Aorta (tissue), 5 donors: ENCODE measurements at regions not wholly inside any gene's neighbourhood (a gene's known extent, or its start where the extent isn't known, plus 50 kb on each side); places are given as distances from the start of the nearest gene placed in this dataset.

Source experiments
- ATAC-seq: fragments of 200-7000 bp; cut with Tn5 transposase; one replicate; pipeline ENCODE4 v1.9.1; 2022; ENCODE audit warnings: moderate library complexity; ENCODE audit not compliant: low FRiP score
- DNase-seq, 2 donors: peaks; one replicate each; pipeline ENCODE4 v3.0.0-alpha.2; 2020
- H3K27ac ChIP-seq, 2 donors: one replicate each; pipeline ENCODE4 v1.5.1; 2013; ENCODE audit warnings: low read length in 2 of 2, mild to moderate bottlenecking in 2 of 2, moderate library complexity in 2 of 2, control low read depth in 1 of 2, inconsistent platforms in 1 of 2, low read depth in 1 of 2
- H3K27me3 ChIP-seq, 2 donors: one replicate each; pipeline ENCODE4 v1.6.1; 2013; ENCODE audit warnings: control low read depth in 1 of 2, low read length in 1 of 2, mild to moderate bottlenecking in 1 of 2, moderate library complexity in 1 of 2; ENCODE audit not compliant: insufficient read depth in 2 of 2, control insufficient read depth in 1 of 2
- H3K36me3 ChIP-seq, 2 donors: one replicate each; pipeline ENCODE4 v1.6.1; 2013; ENCODE audit warnings: control low read depth in 1 of 2, low read length in 1 of 2, mild to moderate bottlenecking in 1 of 2; ENCODE audit not compliant: insufficient read depth in 2 of 2, control insufficient read depth in 1 of 2
- H3K4me1 ChIP-seq, 2 donors: one replicate each; pipeline ENCODE4 v1.6.1; 2013; ENCODE audit warnings: low read length in 2 of 2, control low read depth in 1 of 2, mild to moderate bottlenecking in 1 of 2, moderate library complexity in 1 of 2; ENCODE audit not compliant: insufficient read depth in 2 of 2, control insufficient read depth in 1 of 2
- H3K4me3 ChIP-seq, 2 donors: one replicate each; pipeline ENCODE4 v1.5.1; 2013; ENCODE audit warnings: low read length in 2 of 2, control low read depth in 1 of 2, mild to moderate bottlenecking in 1 of 2
- H3K9me3 ChIP-seq: one replicate; pipeline ENCODE4 v1.6.1; 2013; ENCODE audit warnings: mild to moderate bottlenecking, low read length; ENCODE audit not compliant: control insufficient read depth
- WGBS, 2 donors: extraction: QIAGEN DNeasy Blood & Tissue Kit; methylation state at CpG; one replicate each; pipeline ENCODE4 v1.1.7; 2013; 5-methylcytosine and 5-hydroxymethylcytosine counted together
- intact Hi-C, 2 donors: fragments of 100-400 bp; cut with DNase I; formaldehyde crosslinking; loops; one replicate each; pipeline versions ENCODE4 v1.14.2 to v1.15.0; 2022
- donor health status: healthy with polysubstance abuse.
- donor health status: Bipolar disorder and iron deficiency.
- donor health status: DM: no; HTN: no; CAD: no.
- donor health status: DM: no; HTN: no; CAD: no.
- donor health status: DM: yes; HTN: yes; CAD: no.

- 97 to 100% methylated on average over 4 of the region's 4 CpGs for WGBS, 2 donors
- ATAC-seq (no peak), DNase-seq (no peak)
- H3K9me3 ChIP-seq, result no peaks in the 10 kb centered on the region
- no peaks in the 10 kb centered on the region for H3K36me3 ChIP-seq
- no peak overlapping the region for H3K27ac ChIP-seq
- H3K27me3 ChIP-seq, result no peaks in the 10 kb centered on the region
- peaks cover 0 to 6% of the 10 kb centered on the region in 2 donors for H3K4me1 ChIP-seq
- intact Hi-C loops, result no loop called here
- H3K4me3 ChIP-seq, result no peak overlapping the region
Measured at GRCh38 chr12:71237128-71237527, 79.3 kb upstream of the TSPAN8 start.

DNA sequence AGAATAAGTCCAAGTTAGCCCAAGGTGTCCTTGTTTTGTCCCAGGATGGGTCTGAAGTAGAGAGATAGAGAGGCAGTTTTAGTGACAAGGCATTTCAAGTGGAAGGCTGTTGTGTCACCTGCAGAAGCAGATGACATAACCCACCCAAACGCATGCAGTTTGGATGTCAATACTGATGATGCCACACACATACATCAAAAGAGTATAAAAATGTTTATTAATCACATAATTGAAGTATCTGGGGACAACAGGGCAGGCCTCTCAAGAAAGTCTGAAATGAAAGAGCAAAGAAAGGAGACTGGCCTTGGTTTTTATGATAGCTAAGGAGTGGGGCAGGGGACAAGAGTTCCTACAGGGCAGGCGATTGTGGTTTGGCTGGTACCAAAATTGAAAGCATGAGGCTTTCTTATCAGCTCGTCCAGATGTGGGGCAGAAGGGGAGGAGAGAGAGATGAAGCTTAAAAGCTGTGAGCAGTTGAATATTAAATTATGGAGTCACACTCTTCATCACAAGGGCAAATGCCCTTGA is 78.4 kb upstream of the TSPAN8 start:
- Histone ChIP-seq H3K36me3 (no peaks in the 10 kb centered on the region), H3K27ac (no peak overlapping the region), H3K4me1 (peaks cover 0 to 6% of the 10 kb centered on the region in 2 donors), H3K27me3 (no peaks in the 10 kb centered on the region), H3K4me3 (no peak overlapping the region), H3K9me3 (no peaks in the 10 kb centered on the region)
- intact Hi-C loops, result no loop called here
- no peak for DNase-seq
- no peak for ATAC-seq
- WGBS, 2 donors, result 84 to 90% methylated on average over 3 of the region's 3 CpGs

DNA sequence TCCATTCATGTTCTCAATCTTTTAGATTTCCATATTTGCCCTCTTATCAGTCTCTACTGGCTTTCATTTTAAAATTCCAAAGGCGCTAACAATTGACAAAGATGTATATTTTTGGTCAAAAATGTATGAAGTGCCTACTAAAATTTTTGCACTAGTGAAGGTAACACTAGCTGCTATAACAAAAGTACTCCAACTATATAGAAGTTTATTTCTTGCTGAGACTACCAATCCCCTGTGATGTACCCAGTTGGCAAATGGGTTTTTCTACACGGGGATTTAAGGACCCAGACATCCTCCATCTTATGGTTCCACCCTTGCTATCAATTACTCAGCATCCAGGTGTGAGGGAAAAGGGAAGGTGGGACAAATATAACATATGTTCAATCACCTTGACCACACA is 75.3 kb upstream of the TSPAN8 start:
- no peaks in the 10 kb centered on the region for H3K4me1 ChIP-seq
- H3K36me3 ChIP-seq, result no peaks in the 10 kb centered on the region
- H3K4me3 ChIP-seq, result no peak overlapping the region
- ATAC-seq (no peak), DNase-seq (no peak)
- H3K27me3 ChIP-seq, result no peaks in the 10 kb centered on the region
- no peak overlapping the region for H3K27ac ChIP-seq
- no peaks in the 10 kb centered on the region for H3K9me3 ChIP-seq
- intact Hi-C loops, result no loop called here
- 86 to 93% methylated on average over 2 of the region's 2 CpGs for WGBS, 2 donors

- Histone ChIP-seq H3K9me3 (no peaks in the 10 kb centered on the region), H3K4me3 (no peak overlapping the region), H3K27me3 (no peaks in the 10 kb centered on the region), H3K27ac (no peak overlapping the region), H3K36me3 (no peaks in the 10 kb centered on the region), H3K4me1 (no peaks in the 10 kb centered on the region)
- DNase-seq (no peak), ATAC-seq (no peak)
- intact Hi-C loops, result no loop called here
Measured at GRCh38 chr12:71230542-71230941, 72.7 kb upstream of the TSPAN8 start.

DNA sequence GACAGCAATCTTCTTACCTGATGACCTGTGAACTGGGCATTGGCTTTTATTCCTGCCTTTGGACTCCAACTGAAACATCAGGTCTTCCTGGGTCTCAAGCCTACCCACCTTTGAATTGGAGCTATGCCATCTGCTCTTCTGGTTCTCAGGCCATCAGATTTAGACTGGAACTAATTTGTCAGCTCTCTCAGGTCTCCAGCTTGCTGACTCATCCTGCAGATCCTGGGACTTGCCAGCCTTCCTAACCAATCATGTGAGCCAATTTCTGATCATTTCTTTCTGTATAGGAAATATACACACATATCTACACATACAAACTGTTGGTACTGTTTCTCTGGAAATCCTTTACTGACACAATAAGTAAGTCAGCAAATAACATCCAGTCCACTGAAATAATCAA is 65.3 kb upstream of the TSPAN8 start:
- DNase-seq (no peak), ATAC-seq (no peak)
- Histone ChIP-seq H3K4me3 (no peak overlapping the region), H3K27ac (no peak overlapping the region), H3K9me3 (no peaks in the 10 kb centered on the region), H3K36me3 (no peaks in the 10 kb centered on the region), H3K27me3 (no peaks in the 10 kb centered on the region), H3K4me1 (no peaks in the 10 kb centered on the region)
- intact Hi-C loops, result no loop called here

- no peaks in the 10 kb centered on the region for H3K9me3 ChIP-seq
- 71 to 82% methylated on average over 4 of the region's 4 CpGs for WGBS, 2 donors
- H3K27ac ChIP-seq, result no peak overlapping the region
- H3K27me3 ChIP-seq, result no peaks in the 10 kb centered on the region
- H3K4me3 ChIP-seq, result no peak overlapping the region
- no peak for DNase-seq
- no peaks in the 10 kb centered on the region for H3K36me3 ChIP-seq
- H3K4me1 ChIP-seq, result no peaks in the 10 kb centered on the region
- intact Hi-C loops, result no loop called here
- ATAC-seq, result no peak
Measured at GRCh38 chr12:71222436-71222835, 64.6 kb upstream of the TSPAN8 start.

DNA sequence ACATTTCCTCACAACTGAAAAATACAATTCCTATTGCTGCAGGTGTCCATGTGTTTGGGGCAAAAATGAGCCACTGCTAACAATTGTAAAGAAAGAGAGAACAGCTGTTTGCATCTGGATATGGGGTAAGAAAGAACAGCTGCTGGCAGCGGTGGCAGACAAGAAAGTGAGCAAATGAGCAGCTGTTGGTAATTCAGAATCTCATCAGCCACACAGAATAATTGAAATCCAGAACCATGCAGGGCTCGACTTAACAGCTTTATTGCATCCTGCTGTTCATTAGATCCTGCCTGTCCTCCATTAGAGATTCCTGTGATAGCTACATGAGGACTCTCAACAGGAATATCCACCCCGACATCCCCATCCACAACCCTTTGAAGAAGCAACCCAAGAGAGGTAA is 62.5 kb upstream of the TSPAN8 start:
- Histone ChIP-seq H3K4me3 (no peak overlapping the region), H3K4me1 (no peaks in the 10 kb centered on the region), H3K36me3 (no peaks in the 10 kb centered on the region), H3K9me3 (no peaks in the 10 kb centered on the region), H3K27me3 (no peaks in the 10 kb centered on the region), H3K27ac (no peak overlapping the region)
- no peak for DNase-seq
- no peak for ATAC-seq
- 81 to 84% methylated on average over 3 of the region's 3 CpGs for WGBS, 2 donors
- intact Hi-C loops, result no loop called here

DNA sequence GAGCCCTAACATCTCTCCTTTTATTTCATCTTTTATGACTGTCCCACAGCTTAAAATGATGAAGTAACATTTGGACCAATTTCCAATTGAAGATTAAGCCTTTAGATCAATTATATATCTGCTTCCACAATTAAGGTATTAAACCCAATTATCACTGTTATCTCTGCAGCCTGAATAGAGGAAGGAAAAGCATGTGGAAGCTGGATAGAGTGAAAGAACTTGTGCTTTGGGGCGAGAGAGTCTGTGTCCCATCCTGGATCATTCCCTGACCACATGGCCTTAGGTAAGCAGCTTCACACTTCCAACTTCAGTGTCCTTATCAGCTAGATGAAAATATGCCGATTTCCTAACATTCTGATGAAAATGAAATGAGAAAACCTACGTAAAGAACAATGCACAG is 61.4 kb upstream of the TSPAN8 start:
- Histone ChIP-seq H3K27me3 (no peaks in the 10 kb centered on the region), H3K27ac (no peak overlapping the region), H3K36me3 (no peaks in the 10 kb centered on the region), H3K4me1 (no peaks in the 10 kb centered on the region), H3K9me3 (no peaks in the 10 kb centered on the region), H3K4me3 (no peak overlapping the region)
- WGBS, 2 donors, result 77 to 82% methylated on average over 3 of the region's 3 CpGs
- intact Hi-C loops, result loop anchor here (5.0 kb wide), 2 partner anchors 173 to 528 kb away; no protein-coding TSS in a partner anchor
- ATAC-seq, result no peak
- no peak for DNase-seq

GRCh38 chr12:71218616-71219015 is 60.8 kb upstream of the TSPAN8 start:
- H3K27me3 ChIP-seq, result no peaks in the 10 kb centered on the region
- intact Hi-C loops, result loop anchor here (5.0 kb wide), 2 partner anchors 174 to 529 kb away; no protein-coding TSS in a partner anchor

More at GRCh38 chr12:71218616-71219015, 60.8 kb upstream of the TSPAN8 start:
- Histone ChIP-seq H3K36me3 (no peaks in the 10 kb centered on the region), H3K9me3 (no peaks in the 10 kb centered on the region), H3K4me1 (no peaks in the 10 kb centered on the region), H3K4me3 (no peak overlapping the region), H3K27ac (no peak overlapping the region)
- WGBS, 2 donors, result 82 to 92% methylated on average over 1 of the region's 1 CpG
- DNase-seq, result no peak
- no peak for ATAC-seq
